HG03558 (cell line): ENCODE measurements at regions not wholly inside any gene's neighbourhood (a gene's known extent, or its start where the extent isn't known, plus 50 kb on each side); places are given as distances from the start of the nearest gene placed in this dataset.
"Not testable (repeated sequence)": the region's sequence is repeated elsewhere in the genome, so short reads cannot be mapped to it uniquely, and the experiment has no call there.

Experiments
- ATAC-seq: cut with Tn5 transposase; IDR thresholded peaks from one replicate; pipeline ENCODE4 v1.9.1; 2021; ENCODE audit warnings: moderate number of reproducible peaks; ENCODE audit not compliant: unreplicated experiment; ENCODE audit errors: extremely low read depth

DNA sequence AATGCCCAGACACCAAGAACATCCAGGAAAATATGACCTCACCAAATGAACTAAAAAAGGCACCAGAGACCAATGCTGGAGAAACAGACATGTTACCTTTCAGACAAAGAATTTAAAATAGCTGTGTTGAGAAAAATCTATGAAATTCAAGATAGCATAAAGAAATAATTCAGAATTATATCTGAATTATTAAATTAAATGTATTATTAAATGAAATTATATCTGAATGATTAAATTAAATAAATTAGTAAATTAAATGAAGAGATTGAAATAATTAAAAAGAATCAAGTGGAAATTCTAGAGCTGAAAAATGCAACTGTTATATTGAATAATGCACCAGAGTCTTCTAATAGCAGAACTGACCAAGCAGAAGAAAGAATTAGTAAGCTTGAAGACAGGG, 279.2 kb upstream of the SATB1 start:
- no peak for ATAC-seq

DNA sequence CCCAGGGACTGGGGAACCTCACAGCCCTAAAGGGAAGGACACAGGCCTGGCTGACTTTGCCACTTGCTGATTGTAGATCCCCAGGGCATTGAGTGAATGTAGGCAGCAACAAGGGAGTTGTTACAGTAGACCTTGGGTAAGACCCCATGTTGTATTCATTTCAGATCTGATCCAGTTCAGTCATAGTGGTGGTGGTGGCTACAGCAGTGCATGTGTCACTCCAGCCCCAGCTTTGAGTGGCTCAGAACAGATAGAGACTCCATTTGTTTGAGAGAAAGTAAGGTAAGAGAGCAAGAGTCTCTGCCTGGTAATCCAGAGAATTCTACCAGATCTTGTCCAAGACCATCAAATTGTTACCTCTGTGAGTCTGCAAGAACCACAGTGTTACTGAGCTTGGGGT, 278.7 kb upstream of the SATB1 start:
- ATAC-seq, result no peak

DNA sequence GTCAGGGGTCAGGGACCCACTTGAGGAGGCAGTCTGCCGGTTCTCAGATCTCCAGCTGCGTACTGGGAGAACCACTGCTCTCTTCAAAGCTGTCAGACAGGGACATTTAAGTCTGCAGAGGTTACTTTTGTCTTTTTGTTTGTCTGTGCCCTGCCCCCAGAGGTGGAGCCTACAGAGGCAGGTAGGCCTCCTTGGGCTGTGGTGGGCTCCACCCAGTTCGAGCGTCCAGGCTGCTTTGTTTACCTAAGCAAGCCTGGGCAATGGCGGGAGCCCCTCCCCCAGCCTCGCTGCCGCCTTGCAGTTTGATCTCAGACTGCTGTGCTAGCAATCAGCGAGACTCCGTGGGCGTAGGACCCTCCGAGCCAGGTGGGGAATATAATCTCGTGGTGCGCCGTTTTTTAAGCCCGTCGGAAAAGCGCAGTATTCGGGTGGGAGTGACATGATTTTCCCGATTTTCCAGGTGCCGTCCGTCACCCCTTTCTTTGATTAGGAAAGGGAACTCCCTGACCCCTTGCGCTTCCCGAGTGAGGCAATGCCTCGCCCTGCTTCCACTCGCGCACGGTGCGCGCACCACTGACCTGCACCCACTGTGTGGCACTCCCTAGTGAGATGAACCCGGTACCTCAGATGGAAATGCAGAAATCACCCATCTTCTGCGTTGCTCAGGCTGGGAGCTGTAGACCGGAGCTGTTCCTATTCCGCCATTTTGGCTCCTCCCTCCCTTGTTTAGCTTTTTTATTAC, 268.6 kb upstream of the SATB1 start:
- ATAC-seq, result not testable (repeated sequence)

DNA sequence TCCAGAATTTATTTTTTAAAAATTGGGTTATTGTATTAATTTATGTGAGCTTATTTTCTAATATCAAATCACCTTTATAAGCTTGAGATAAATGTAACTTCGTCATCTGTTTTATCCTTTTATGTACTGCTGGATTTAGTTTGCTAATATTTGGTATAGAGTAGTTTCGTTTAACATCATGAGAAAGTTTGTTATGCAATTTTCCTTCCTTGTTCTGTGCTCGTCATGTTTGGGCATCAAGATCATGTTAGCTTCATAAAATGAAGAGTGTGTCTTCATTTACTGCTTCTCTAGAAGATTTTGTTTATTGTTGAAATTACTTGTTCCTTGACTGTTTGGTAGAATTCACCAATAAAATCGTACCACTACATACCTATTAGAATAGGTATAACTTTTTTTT, 262.1 kb upstream of the SATB1 start:
- no peak for ATAC-seq

DNA sequence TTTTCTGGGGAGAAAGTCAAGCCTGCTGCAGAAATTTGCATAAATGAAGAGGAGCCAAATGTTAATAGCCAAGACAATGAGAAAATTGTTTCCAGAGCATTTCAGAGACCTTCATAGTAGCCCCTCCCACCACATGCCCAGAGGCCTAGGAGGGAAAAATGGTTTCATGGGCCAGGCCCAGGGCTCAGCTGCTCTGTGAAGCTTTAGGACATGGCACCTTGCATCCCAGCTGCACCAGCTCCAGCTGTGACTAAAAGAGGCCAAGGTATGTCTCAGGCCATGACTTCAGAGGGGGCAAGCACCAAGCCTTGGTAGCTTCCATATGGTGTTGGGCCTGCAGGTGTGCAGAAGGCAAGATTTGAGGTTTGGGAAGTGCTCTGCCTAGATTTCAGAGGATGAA, 258.8 kb upstream of the SATB1 start:
- no peak for ATAC-seq

DNA sequence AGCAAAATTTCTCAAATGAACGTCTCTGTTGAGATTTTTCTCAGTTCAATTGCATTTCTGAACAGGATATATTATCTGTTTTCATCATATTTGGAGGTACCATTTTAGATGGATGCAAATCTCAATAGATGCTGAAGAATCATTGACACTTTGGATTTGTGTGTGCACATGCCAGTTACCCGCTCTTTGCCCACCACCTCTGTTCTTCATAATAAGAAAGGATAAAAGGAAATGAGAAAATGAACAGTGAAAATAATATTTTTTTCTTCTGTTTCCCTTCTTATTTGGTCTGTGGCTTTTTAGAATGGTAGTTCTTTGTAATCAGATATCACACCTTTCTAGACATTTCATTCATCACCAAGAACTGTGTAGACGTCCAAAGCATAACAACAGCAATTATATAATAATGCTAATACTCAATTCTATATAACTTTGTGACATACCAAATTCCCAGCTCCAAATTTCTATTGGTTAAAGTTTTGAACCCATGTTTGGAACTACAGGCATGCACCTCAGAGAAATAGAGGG, 256.7 kb upstream of the SATB1 start:
- no peak for ATAC-seq

DNA sequence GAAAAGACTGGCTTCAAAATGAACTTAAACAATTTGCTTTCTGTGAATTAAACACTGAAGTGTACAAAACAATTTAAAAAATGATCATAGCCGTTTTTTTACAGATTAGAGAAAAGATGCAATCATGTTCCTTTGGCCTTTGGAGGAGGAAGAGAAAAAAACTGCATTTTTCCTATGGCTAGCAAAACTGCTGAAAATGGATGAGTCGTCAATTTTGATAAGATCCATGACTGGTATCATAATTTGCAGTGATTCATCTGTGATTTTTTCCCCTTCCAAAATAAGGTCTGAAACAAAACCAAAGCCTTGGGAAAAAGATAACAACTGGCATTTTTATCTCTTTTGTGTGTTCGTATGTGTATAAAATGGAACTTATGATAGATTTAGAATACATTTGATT, 255.6 kb upstream of the SATB1 start:
- ATAC-seq, result no peak

DNA sequence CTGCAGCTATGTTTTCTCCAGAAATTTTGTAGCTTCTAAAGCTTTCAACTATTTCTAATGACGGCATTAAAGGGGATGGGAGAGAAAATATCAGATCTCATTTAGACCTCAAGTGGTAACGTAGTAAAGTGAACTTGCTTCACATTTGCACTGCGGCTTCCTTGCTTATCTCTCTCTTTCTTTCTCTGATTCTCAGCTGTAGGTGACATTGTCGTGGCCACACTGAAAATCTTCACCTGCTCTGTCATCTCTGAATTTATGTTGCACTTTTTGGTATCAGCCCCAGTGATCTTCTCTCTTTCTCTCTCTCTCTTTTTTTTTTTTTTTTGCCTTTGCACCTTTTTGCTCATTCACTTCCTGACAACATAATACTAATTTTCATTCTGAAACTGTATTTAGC, 254.1 kb upstream of the SATB1 start:
- no peak for ATAC-seq

DNA sequence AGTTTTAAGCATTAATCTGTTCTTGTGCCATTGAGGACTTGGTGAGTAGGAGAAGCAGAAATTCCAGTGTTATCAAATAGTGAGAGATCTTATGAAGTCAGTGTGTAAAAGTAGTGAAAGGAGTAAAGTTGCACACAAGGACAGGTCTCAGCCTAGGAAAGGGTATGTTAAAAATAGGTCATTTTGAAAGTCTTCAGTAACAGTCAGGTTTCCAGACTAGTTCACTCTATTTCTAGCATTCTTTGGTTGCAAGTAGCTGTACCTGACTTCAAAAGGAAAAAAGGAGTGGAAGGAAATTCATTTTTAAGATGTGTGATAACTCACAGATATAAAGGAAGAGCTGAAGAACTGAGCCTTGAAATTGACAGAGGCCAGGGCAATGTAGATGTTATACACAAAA, 250.1 kb upstream of the SATB1 start:
- no peak for ATAC-seq

DNA sequence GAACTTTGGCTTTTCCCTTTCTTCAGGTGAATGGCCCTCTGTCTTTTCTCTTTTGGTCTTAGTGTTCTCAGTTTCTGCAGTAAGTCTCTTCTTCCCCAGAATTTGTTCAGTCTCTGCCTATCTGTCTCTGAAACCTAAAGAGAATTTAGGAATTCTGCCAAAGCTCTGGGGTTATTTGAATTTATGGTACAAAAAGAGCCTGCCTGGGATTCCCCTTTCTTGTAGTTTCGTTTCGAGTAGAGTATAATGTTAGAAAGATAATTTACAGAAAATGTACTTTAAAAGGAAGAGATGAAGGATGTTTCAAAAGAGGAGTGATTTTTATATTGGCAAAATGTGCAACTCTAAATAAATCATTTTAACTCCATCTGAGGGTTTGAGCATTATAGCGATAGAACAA, 247.4 kb upstream of the SATB1 start:
- ATAC-seq, result no peak

DNA sequence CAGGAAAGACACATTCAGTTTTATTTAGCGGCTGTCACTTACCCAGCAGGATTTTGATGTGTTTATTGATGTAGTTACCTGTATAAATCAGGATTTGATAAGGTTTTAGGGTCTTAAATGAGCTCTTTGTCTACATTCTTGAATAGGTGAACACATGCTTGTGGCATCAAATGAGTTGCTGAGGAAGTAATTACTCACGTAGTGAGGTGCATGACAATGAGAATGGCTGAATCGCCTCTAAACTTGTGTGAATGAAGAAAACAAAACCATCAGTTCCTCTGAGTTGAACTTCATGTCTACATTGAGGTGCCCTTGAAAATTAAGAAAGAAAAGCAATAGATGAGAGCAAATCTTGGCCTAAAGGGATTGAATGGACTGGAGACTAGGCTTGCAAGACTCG, 245.6 kb upstream of the SATB1 start:
- no peak for ATAC-seq

DNA sequence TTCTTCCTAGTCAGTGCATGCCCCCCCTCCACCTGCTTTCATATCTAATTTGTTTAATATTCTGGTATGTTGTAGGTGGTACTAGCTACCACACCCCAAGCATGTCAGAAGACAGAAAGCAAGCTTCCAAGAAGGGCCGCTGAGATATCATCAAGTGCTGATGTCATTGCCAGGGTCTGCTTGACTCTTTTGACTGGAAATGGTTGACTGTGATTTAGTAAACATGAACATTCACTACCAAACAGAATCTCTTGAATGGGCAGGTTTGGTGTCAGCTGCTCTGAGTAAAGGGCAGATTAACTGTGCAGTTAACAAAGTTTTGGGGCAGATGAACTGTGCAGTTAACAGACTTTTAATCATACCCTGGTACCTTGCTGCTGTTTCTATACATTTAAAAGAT, 244.2 kb upstream of the SATB1 start:
- ATAC-seq, result no peak

DNA sequence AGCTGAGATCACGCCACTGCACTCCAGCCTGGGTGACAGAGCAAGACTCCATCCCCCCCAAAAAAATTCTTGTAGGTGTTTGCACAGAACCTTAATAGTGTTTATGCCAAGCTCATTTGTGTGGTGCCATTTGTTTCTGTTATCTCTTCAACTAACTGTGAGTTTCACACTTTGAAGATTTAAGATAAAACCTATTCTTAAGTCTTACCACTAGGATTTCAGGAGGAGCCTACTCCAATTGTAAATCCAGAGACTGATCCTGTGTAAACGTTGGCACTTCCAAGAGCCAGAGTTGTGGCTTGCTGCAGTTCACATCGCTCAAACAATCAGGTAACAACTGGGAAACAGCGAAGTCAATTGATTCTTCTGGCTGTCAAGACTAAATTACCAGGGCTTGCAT, 242.4 kb upstream of the SATB1 start:
- no peak for ATAC-seq

DNA sequence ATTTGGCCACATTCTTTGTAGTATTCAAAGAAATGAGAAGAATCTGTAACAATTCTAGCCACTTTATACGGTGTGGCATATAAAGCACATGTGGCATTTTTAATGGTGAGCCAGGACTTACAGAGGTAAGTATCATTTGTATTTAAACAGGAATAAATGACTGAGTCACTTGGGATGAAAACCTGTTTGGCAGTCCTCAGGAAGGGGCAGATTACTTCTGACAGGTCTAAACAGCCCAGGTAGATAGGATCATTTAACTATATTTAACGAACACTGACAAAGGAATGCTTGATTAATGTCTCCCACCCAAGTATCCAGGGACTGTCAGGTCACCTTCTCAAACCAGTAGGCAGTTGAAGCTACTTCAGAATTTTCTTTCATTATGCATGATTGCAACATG, 241.5 kb upstream of the SATB1 start:
- ATAC-seq, result no peak

DNA sequence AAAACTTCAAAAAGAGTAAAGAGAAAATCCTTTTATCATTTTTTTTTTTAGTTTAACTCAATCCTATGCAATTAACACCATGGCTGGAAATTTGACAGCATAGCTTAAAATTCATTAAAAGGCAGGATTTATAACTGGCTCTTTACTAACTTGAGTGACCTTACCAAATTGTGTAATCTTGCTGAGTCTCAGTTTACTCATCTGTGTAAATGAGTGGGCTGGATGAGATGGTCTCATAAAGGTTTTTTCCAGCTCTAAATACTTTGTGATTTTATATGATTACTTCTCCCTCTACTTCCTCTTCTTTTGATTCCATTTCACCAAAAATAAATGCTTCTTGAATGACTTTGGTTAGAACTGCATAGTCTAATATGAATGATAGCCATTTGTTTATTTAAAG, 234.9 kb upstream of the SATB1 start:
- no peak for ATAC-seq

DNA sequence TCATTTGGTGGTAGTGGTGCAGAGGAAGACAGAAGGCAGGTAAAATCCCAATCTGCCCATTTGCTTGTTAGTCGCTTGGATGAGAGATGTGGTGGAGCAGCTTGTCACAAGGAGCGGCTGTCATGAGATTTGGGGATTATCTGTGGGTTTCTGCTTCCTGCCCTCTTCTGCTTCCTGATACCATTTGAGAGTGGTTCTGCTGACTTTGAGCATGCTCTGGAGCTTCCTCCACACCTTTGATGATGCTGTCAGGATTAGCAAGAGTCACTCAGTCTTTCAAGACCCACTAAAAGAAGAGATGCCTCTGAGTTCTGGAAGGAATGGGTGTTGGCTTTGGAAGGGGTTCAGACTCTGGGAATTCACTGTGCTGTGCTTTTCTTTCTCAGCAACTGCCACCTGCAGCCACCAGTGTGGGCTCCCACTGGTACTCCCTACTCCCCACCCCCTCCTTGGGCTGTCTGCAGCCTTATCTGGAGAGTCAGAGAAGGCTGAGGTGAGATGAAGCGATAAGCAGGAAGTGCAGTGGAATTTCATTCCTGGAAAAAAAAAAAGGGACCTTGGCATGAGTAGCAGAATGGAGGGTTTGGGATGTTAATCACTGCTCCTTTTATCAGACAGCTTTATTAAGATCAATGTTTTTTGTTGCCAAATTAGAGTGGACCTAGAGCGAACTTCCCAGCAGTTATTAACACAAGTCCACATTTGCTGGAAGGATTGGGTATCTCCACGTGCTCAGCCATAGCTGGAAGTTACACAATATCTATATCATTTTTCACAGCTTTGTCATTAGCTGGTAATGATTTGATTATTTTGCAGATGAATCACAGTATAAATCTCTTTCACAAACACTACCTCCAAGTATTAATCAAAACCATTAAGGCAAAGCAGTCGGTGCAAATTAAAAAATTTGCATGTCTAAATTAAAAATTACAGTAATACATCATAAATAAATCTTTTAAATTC, 233.0 kb upstream of the SATB1 start:
- no peak for ATAC-seq

DNA sequence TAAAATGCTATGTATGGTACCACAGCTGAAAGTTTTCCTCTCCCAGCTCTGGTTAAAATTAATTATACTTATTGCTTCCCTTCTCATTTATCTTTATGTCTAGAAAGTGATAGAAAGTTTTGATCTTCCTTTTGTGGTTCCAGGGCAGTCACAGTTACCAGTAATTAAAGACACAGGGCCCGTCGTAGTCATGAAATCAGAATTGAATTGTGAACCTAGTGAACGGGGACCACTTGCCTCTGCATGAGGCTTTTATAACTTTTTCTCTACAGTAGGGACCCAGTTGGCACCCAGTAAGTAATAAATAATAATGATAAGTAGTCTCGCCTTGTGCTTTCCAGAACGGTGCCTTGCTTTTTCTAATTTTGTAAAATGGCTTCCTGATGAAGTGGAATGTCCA, 231.7 kb upstream of the SATB1 start:
- ATAC-seq, result no peak

DNA sequence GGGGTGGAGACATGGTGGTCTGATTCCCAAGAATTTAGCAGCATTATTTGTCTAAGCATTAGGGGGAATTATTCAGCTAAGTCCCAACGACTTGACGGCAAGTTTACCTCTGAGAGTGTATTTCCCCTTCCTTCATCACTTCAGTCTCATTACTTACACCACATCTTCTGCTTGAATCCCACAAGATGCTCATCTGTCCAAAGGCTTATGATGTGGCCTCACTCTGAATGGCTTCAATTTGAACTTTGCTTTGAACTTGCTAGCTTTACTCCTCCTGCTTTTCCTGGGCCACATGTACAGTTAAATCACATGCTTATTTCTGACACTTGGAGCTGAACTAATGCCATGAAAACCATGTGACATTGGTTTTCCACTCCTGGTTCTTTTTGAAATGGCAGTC, 231.3 kb upstream of the SATB1 start:
- ATAC-seq, result no peak

DNA sequence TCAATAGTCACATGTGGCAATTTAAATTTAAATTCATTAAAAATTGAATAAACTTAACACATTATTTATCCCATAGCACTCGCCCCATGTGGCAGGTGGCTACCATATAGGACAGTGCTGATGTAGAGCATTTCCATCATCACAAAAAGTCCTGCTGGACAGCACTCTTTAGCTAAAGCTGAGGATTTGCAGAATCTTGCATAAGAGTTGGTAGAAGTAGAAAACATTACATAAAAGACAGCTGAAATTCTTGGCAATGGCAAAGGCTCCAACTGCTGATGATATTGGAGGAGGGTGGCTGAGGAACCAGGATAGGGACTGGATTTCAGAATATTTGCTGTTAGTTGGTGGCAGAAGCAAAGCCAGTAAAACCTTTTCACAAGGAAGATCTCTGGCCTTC, 230.7 kb upstream of the SATB1 start:
- no peak for ATAC-seq

DNA sequence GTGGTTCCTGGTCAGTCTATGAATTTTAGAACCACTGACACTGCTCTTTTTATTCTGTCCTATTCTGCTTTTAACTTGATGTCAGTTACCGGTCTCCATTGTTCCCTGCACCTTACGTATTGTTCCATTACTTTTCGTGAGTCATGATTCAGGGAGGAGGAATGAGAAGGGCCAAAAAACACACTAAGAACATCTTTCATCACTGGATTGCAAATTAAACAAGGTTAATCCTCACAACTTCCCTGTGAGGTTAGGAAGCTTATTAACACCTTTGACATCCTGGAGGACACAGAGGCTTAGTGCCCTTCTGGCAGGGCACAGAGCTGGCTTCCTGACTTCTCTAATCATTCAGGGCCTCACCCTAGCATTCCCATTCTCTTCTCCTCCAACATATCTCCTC, 227.6 kb upstream of the SATB1 start:
- no peak for ATAC-seq

DNA sequence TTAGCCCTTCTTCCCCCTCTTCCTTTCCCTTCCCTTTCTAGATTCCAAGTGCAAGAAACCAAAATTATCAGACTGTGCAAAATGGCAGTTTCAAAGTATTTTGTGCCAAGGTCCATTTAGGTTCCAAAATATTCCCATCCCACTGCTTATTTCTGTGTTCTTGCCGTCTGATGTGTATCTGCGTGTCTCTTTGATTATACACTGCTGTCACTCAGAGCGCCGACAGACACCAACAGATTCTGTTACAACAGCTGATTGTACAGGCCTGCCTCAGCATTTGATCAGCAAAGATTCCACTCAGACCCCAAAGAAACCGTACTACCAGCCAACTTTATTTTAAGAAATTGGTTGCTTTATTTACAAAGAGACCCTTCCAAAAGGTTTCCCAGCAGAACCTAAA, 225.6 kb upstream of the SATB1 start:
- no peak for ATAC-seq
